Uterus (tissue), 3 donors: ENCODE measurements at regions not wholly inside any gene's neighbourhood (a gene's known extent, or its start where the extent isn't known, plus 50 kb on each side); places are given as distances from the start of the nearest gene placed in this dataset.
"Not testable (repeated sequence)": the region's sequence is repeated elsewhere in the genome, so short reads cannot be mapped to it uniquely, and the experiment has no call there.

Experiments
- DNase-seq, 2 donors: peaks; one replicate each; pipeline ENCODE4 v3.0.0-alpha.2; 2019 to 2020
- H3K27ac ChIP-seq, 2 donors: fragments of 200-600 bp; sonication (generic); 1 replicate in 1 of 2; 2 replicates in 1 of 2; pipeline ENCODE4 v1.5.1; 2016 to 2018
- H3K27me3 ChIP-seq, 2 donors: fragments of 200-600 bp; sonication (generic); one replicate each; pipeline ENCODE4 v1.5.1; 2018 to 2019; ENCODE audit warnings: control low read depth in 1 of 2
- H3K36me3 ChIP-seq, 2 donors: fragments of 200-600 bp; sonication (generic); one replicate each; pipeline ENCODE4 v1.5.1; 2019; ENCODE audit warnings: control low read depth in 1 of 2
- H3K4me1 ChIP-seq, 2 donors: fragments of 200-600 bp; sonication (generic); one replicate each; pipeline ENCODE4 v1.5.1; 2018 to 2019; ENCODE audit warnings: control low read depth in 1 of 2
- H3K4me3 ChIP-seq, 2 donors: fragments of 200-600 bp; sonication (generic); 1 replicate in 1 of 2; 2 replicates in 1 of 2; pipeline ENCODE4 v1.5.1; 2018 to 2019; ENCODE audit warnings: mild to moderate bottlenecking in 1 of 2
- H3K9me3 ChIP-seq, 2 donors: fragments of 200-600 bp; sonication (generic); one replicate each; pipeline ENCODE4 v1.5.1; 2019; ENCODE audit warnings: control low read depth in 1 of 2
- POLR2A ChIP-seq, 2 donors: fragments of 450-650 bp; IDR thresholded peaks; one replicate each; pipeline ENCODE4 v1.6.1; 2016; ENCODE audit warnings: antibody characterized with exemption in 2 of 2, mild to moderate bottlenecking in 1 of 2, moderate library complexity in 1 of 2
- intact Hi-C: fragments of 100-400 bp; cut with DNase I; formaldehyde crosslinking; loops from one replicate; pipeline ENCODE4 v1.15.1; 2023; ENCODE audit warnings: low total_unique reads
- TF ChIP-seq, protein P1 (sequence below), 4 experiments: fragments of 200-600 bp in 2 of 4; fragments of 450-650 bp in 2 of 4; sonication (generic) in 2 of 4; IDR thresholded peaks; one replicate each; pipeline ENCODE4 v1.5.1; 2016 to 2019; ENCODE audit warnings: antibody characterized with exemption in 4 of 4, mild to moderate bottlenecking in 2 of 4, moderate library complexity in 1 of 4
- donor health status: DM: yes; HTN: yes; CAD: no.

GRCh38 chr9:80491086-80491696 is 919.4 kb downstream of the TLE4 start:
- Histone ChIP-seq H3K9me3 (no peaks in the 10 kb centered on the region), H3K27me3 (no peaks in the 10 kb centered on the region), H3K27ac (no peak overlapping the region), H3K4me3 (no peak overlapping the region), H3K36me3 (no peaks in the 10 kb centered on the region), H3K4me1 (no peaks in the 10 kb centered on the region)
- intact Hi-C loops = no loop called here
- no peak for DNase-seq
- TF ChIP-seq, protein P1, sequence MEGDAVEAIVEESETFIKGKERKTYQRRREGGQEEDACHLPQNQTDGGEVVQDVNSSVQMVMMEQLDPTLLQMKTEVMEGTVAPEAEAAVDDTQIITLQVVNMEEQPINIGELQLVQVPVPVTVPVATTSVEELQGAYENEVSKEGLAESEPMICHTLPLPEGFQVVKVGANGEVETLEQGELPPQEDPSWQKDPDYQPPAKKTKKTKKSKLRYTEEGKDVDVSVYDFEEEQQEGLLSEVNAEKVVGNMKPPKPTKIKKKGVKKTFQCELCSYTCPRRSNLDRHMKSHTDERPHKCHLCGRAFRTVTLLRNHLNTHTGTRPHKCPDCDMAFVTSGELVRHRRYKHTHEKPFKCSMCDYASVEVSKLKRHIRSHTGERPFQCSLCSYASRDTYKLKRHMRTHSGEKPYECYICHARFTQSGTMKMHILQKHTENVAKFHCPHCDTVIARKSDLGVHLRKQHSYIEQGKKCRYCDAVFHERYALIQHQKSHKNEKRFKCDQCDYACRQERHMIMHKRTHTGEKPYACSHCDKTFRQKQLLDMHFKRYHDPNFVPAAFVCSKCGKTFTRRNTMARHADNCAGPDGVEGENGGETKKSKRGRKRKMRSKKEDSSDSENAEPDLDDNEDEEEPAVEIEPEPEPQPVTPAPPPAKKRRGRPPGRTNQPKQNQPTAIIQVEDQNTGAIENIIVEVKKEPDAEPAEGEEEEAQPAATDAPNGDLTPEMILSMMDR (IDR thresholded peaks at IDR 0.05) = no peak
- no peak for TF ChIP-seq POLR2A (IDR thresholded peaks at IDR 0.05)

DNA sequence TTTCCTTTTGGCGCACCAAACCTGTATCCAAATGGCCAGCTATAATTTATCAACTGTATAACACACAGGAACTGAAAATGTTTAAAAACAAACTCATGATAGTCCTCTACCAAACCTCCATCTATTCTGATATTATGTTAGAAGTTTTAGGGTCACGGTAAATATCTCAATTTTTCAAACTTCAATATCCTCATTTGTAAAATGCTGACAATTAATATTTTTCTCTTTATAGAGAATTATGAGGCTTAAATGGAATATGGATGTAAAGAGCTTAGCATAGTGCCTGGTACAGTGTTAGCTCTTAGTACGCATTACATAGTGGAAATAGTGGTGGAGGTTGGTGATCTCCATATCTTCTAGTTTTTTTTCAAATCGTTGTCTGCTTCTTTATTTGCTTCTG is 917.6 kb downstream of the TLE4 start:
- Histone ChIP-seq H3K4me3 (no peak overlapping the region), H3K27ac (no peak overlapping the region), H3K36me3 (no peaks in the 10 kb centered on the region), H3K27me3 (no peaks in the 10 kb centered on the region), H3K9me3 (no peaks in the 10 kb centered on the region), H3K4me1 (no peaks in the 10 kb centered on the region)
- TF ChIP-seq POLR2A (IDR thresholded peaks at IDR 0.05) = no peak
- TF ChIP-seq, protein P1 (IDR thresholded peaks at IDR 0.05) = no peak
- no peak for DNase-seq
- intact Hi-C loops = no loop called here

GRCh38 chr9:80485420-80486250 is 913.9 kb downstream of the TLE4 start:
- TF ChIP-seq POLR2A (IDR thresholded peaks at IDR 0.05) = no peak
- TF ChIP-seq, protein P1 (IDR thresholded peaks at IDR 0.05) = no peak
- H3K4me1 ChIP-seq = no peaks in the 10 kb centered on the region
- no peaks in the 10 kb centered on the region for H3K27me3 ChIP-seq
- intact Hi-C loops = no loop called here
- no peak overlapping the region for H3K27ac ChIP-seq
- DNase-seq = no peak
- H3K9me3 ChIP-seq = peaks cover 0 to 14% of the 10 kb centered on the region in 2 donors
- no peaks in the 10 kb centered on the region for H3K36me3 ChIP-seq
- H3K4me3 ChIP-seq = no peak overlapping the region

GRCh38 chr9:80482251-80482650 is 910.5 kb downstream of the TLE4 start:
- H3K36me3 ChIP-seq, intact Hi-C loops, H3K4me1 ChIP-seq, DNase-seq, H3K27ac ChIP-seq, H3K27me3 ChIP-seq, H3K4me3 ChIP-seq: not testable (repeated sequence)
- H3K9me3 ChIP-seq = peaks cover 0 to 14% of the 10 kb centered on the region in 2 donors

- DNase-seq = no peak
- H3K4me1 ChIP-seq = no peaks in the 10 kb centered on the region
- TF ChIP-seq POLR2A (IDR thresholded peaks at IDR 0.05) = no peak
- TF ChIP-seq, protein P1 (IDR thresholded peaks at IDR 0.05) = no peak
- no peaks in the 10 kb centered on the region for H3K9me3 ChIP-seq
- intact Hi-C loops = no loop called here
- H3K4me3 ChIP-seq = no peak overlapping the region
- no peak overlapping the region for H3K27ac ChIP-seq
- no peaks in the 10 kb centered on the region for H3K27me3 ChIP-seq
- no peaks in the 10 kb centered on the region for H3K36me3 ChIP-seq
Observed at GRCh38 chr9:80467632-80468031, 895.9 kb downstream of the TLE4 start.
